Skeletal muscle satellite cell (primary cell): ENCODE measurements at regions not wholly inside any gene's neighbourhood (a gene's known extent, or its start where the extent isn't known, plus 50 kb on each side); places are given as distances from the start of the nearest gene placed in this dataset.

ENCODE experiments used
- H3K27me3 ChIP-seq: 2 replicates; pipeline ENCODE4 v1.7.0; 2013; ENCODE audit warnings: low read length; ENCODE audit not compliant: control insufficient read depth, insufficient read depth
- H3K36me3 ChIP-seq: 2 replicates; pipeline ENCODE4 v1.7.0; 2013; ENCODE audit warnings: mild to moderate bottlenecking, control low read depth, low read length; ENCODE audit not compliant: insufficient read depth
- H3K4me1 ChIP-seq: 2 replicates; pipeline ENCODE4 v1.7.0; 2013; ENCODE audit warnings: low read length; ENCODE audit not compliant: control insufficient read depth, insufficient read depth
- H3K4me2 ChIP-seq: 2 replicates; pipeline ENCODE4 v1.7.0; 2013; ENCODE audit warnings: mild to moderate bottlenecking, low read length
- H3K4me3 ChIP-seq: 2 replicates; pipeline ENCODE4 v1.7.0; 2013; ENCODE audit warnings: low read length
- H3K9ac ChIP-seq: 2 replicates; pipeline ENCODE4 v1.7.0; 2013; ENCODE audit warnings: mild to moderate bottlenecking, low read depth, low read length, moderate library complexity
- H3K9me3 ChIP-seq: replicated peaks from 2 replicates; pipeline ENCODE4 v1.7.0; 2013; ENCODE audit warnings: mild to moderate bottlenecking, control low read depth, low read length

GRCh38 chr20:22502731-22503191 lies 81.6 kb downstream of the FOXA2 start:
- no peaks in the 10 kb centered on the region for H3K4me1 ChIP-seq
- H3K9me3 ChIP-seq: no peaks in the 10 kb centered on the region
- H3K9ac ChIP-seq: no peak overlapping the region
- no peaks in the 10 kb centered on the region for H3K27me3 ChIP-seq
- H3K4me2 ChIP-seq: no peak overlapping the region
- H3K4me3 ChIP-seq: no peak overlapping the region
- no peaks in the 10 kb centered on the region for H3K36me3 ChIP-seq

- H3K4me2 ChIP-seq: no peak overlapping the region
Measured at GRCh38 chr20:22501566-22502344, 82.6 kb downstream of the FOXA2 start.

GRCh38 chr20:22501034-22501433 lies 83.3 kb downstream of the FOXA2 start:
- no peaks in the 10 kb centered on the region for H3K9me3 ChIP-seq
- H3K27me3 ChIP-seq: no peaks in the 10 kb centered on the region
- no peak overlapping the region for H3K4me2 ChIP-seq
- no peak overlapping the region for H3K9ac ChIP-seq
- no peaks in the 10 kb centered on the region for H3K4me1 ChIP-seq
- H3K4me3 ChIP-seq: no peak overlapping the region
- H3K36me3 ChIP-seq: no peaks in the 10 kb centered on the region

More at GRCh38 chr20:22501566-22502344, 82.6 kb downstream of the FOXA2 start:
- no peaks in the 10 kb centered on the region for H3K4me1 ChIP-seq
- no peaks in the 10 kb centered on the region for H3K36me3 ChIP-seq
- H3K9me3 ChIP-seq: no peaks in the 10 kb centered on the region
- no peaks in the 10 kb centered on the region for H3K27me3 ChIP-seq
- no peak overlapping the region for H3K9ac ChIP-seq
- no peak overlapping the region for H3K4me3 ChIP-seq

GRCh38 chr20:22499515-22500166 lies 84.7 kb downstream of the FOXA2 start:
- Histone ChIP-seq H3K36me3 (no peaks in the 10 kb centered on the region), H3K4me1 (no peaks in the 10 kb centered on the region)

GRCh38 chr20:22496817-22497216 lies 87.6 kb downstream of the FOXA2 start:
- H3K4me1 ChIP-seq: no peaks in the 10 kb centered on the region
- no peaks in the 10 kb centered on the region for H3K9me3 ChIP-seq
- no peaks in the 10 kb centered on the region for H3K36me3 ChIP-seq
- peaks cover 3% of the 10 kb centered on the region for H3K27me3 ChIP-seq
- no peak overlapping the region for H3K4me2 ChIP-seq
- H3K9ac ChIP-seq: no peak overlapping the region
- no peak overlapping the region for H3K4me3 ChIP-seq

More at GRCh38 chr20:22499515-22500166, 84.7 kb downstream of the FOXA2 start:
- Histone ChIP-seq H3K9me3 (no peaks in the 10 kb centered on the region), H3K4me3 (no peak overlapping the region), H3K9ac (no peak overlapping the region), H3K4me2 (no peak overlapping the region), H3K27me3 (no peaks in the 10 kb centered on the region)

GRCh38 chr20:22495789-22496188 lies 88.6 kb downstream of the FOXA2 start:
- Histone ChIP-seq H3K4me2 (no peak overlapping the region), H3K9me3 (no peaks in the 10 kb centered on the region), H3K36me3 (no peaks in the 10 kb centered on the region), H3K4me3 (no peak overlapping the region), H3K9ac (no peak overlapping the region), H3K4me1 (no peaks in the 10 kb centered on the region), H3K27me3 (peaks cover 3% of the 10 kb centered on the region)

GRCh38 chr20:22495172-22495571 lies 89.2 kb downstream of the FOXA2 start:
- H3K4me2 ChIP-seq: no peak overlapping the region
- H3K9ac ChIP-seq: no peak overlapping the region
- no peaks in the 10 kb centered on the region for H3K36me3 ChIP-seq
- H3K27me3 ChIP-seq: peaks cover 3% of the 10 kb centered on the region
- no peaks in the 10 kb centered on the region for H3K9me3 ChIP-seq
- H3K4me3 ChIP-seq: no peak overlapping the region
- no peaks in the 10 kb centered on the region for H3K4me1 ChIP-seq

GRCh38 chr20:22492497-22492896 lies 91.9 kb downstream of the FOXA2 start:
- Histone ChIP-seq H3K4me3 (no peak overlapping the region), H3K9ac (no peak overlapping the region), H3K36me3 (no peaks in the 10 kb centered on the region), H3K4me2 (no peak overlapping the region), H3K9me3 (no peaks in the 10 kb centered on the region), H3K4me1 (no peaks in the 10 kb centered on the region), H3K27me3 (peaks cover 3% of the 10 kb centered on the region)

GRCh38 chr20:22491194-22491505 lies 93.2 kb downstream of the FOXA2 start:
- H3K9ac ChIP-seq: no peak overlapping the region
- H3K4me2 ChIP-seq: no peak overlapping the region
- H3K27me3 ChIP-seq: peaks cover 3% of the 10 kb centered on the region
- H3K9me3 ChIP-seq: no peaks in the 10 kb centered on the region
- H3K4me3 ChIP-seq: no peak overlapping the region
- H3K36me3 ChIP-seq: no peaks in the 10 kb centered on the region
- H3K4me1 ChIP-seq: no peaks in the 10 kb centered on the region

- Histone ChIP-seq H3K4me3 (no peak overlapping the region), H3K4me2 (no peak overlapping the region), H3K4me1 (no peaks in the 10 kb centered on the region), H3K27me3 (peaks cover 3% of the 10 kb centered on the region), H3K9me3 (no peaks in the 10 kb centered on the region), H3K9ac (no peak overlapping the region), H3K36me3 (no peaks in the 10 kb centered on the region)
Measured at GRCh38 chr20:22490287-22491193, 93.8 kb downstream of the FOXA2 start.

GRCh38 chr20:22489626-22490286 lies 94.6 kb downstream of the FOXA2 start:
- no peaks in the 10 kb centered on the region for H3K36me3 ChIP-seq
- H3K9ac ChIP-seq: no peak overlapping the region
- peaks cover 3% of the 10 kb centered on the region for H3K27me3 ChIP-seq
- no peak overlapping the region for H3K4me3 ChIP-seq
- no peaks in the 10 kb centered on the region for H3K4me1 ChIP-seq
- H3K9me3 ChIP-seq: no peaks in the 10 kb centered on the region
- H3K4me2 ChIP-seq: no peak overlapping the region
